ENCODE measurements at regions not wholly inside any gene's neighbourhood (a gene's known extent, or its start where the extent isn't known, plus 50 kb on each side); places are given as distances from the start of the nearest gene placed in this dataset.

DNA sequence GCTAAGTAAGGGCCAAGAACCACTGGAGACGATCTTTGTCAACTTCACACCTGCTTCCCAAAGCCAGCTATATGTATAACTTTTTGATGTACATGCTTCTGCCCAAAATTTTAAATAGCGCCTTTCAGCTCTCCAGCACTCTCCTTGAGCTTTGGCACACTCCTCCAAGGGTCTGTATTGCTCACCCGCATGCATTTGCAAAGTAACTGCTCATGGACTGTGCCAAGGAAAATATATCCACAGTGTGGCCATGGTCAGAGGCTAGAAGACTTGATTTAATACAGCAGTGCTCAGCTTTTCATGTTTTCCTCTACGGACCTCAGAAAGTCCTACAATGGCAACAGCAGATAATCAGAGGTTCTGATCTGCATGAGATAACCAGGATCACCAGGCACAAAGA is 550.1 kb downstream of the SOX6 start:
- TF ChIP-seq, protein P1, sequence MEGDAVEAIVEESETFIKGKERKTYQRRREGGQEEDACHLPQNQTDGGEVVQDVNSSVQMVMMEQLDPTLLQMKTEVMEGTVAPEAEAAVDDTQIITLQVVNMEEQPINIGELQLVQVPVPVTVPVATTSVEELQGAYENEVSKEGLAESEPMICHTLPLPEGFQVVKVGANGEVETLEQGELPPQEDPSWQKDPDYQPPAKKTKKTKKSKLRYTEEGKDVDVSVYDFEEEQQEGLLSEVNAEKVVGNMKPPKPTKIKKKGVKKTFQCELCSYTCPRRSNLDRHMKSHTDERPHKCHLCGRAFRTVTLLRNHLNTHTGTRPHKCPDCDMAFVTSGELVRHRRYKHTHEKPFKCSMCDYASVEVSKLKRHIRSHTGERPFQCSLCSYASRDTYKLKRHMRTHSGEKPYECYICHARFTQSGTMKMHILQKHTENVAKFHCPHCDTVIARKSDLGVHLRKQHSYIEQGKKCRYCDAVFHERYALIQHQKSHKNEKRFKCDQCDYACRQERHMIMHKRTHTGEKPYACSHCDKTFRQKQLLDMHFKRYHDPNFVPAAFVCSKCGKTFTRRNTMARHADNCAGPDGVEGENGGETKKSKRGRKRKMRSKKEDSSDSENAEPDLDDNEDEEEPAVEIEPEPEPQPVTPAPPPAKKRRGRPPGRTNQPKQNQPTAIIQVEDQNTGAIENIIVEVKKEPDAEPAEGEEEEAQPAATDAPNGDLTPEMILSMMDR (conservative IDR thresholded peaks at IDR 0.05; ENCODE audit: low read length) = no peak
- no peak for TF ChIP-seq EZH2phosphoT487 (IDR thresholded peaks at IDR 0.05; ENCODE audit: borderline replicate concordance)
